ENCODE measurements at regions not wholly inside any gene's neighbourhood (a gene's known extent, or its start where the extent isn't known, plus 50 kb on each side); places are given as distances from the start of the nearest gene placed in this dataset.

- H3K4me3 Mint-ChIP-seq (ENCODE audit: unreplicated experiment) = no peak overlapping the region
- H3K27ac Mint-ChIP-seq (ENCODE audit: unreplicated experiment) = no peak overlapping the region
- H3K9me3 Mint-ChIP-seq (ENCODE audit: unreplicated experiment) = no peaks in the 10 kb centered on the region
- no peak for DNase-seq (ENCODE audit: low spot score)
- no peaks in the 10 kb centered on the region for H3K36me3 Mint-ChIP-seq (ENCODE audit: low read depth, unreplicated experiment)
- H3K4me1 Mint-ChIP-seq (ENCODE audit: unreplicated experiment) = no peaks in the 10 kb centered on the region
- H3K27me3 Mint-ChIP-seq (ENCODE audit: unreplicated experiment) = no peaks in the 10 kb centered on the region
- no peak for TF ChIP-seq CTCF (IDR thresholded peaks at IDR 0.05; ENCODE audit: unreplicated experiment)
Measured at GRCh38 chr9:73233359-73234007, 81.8 kb downstream of the ANXA1 start.

- no peak for DNase-seq (ENCODE audit: low spot score)
- Mint-ChIP-seq H3K36me3 (ENCODE audit: low read depth, unreplicated experiment) (no peaks in the 10 kb centered on the region), H3K4me1 (ENCODE audit: unreplicated experiment) (no peaks in the 10 kb centered on the region), H3K9me3 (ENCODE audit: unreplicated experiment) (no peaks in the 10 kb centered on the region), H3K27me3 (ENCODE audit: unreplicated experiment) (no peaks in the 10 kb centered on the region), H3K4me3 (ENCODE audit: unreplicated experiment) (no peak overlapping the region), H3K27ac (ENCODE audit: unreplicated experiment) (no peak overlapping the region)
- no peak for TF ChIP-seq CTCF (IDR thresholded peaks at IDR 0.05; ENCODE audit: unreplicated experiment)
Measured at GRCh38 chr9:73234008-73234360, 82.3 kb downstream of the ANXA1 start.

GRCh38 chr9:73237140-73237539 lies 85.5 kb downstream of the ANXA1 start:
- H3K4me3 Mint-ChIP-seq (ENCODE audit: unreplicated experiment) = no peak overlapping the region
- no peak for DNase-seq (ENCODE audit: low spot score)
- H3K9me3 Mint-ChIP-seq (ENCODE audit: unreplicated experiment) = no peaks in the 10 kb centered on the region
- no peaks in the 10 kb centered on the region for H3K27me3 Mint-ChIP-seq (ENCODE audit: unreplicated experiment)
- TF ChIP-seq CTCF (IDR thresholded peaks at IDR 0.05; ENCODE audit: unreplicated experiment) = no peak
- H3K36me3 Mint-ChIP-seq (ENCODE audit: low read depth, unreplicated experiment) = no peaks in the 10 kb centered on the region
- H3K27ac Mint-ChIP-seq (ENCODE audit: unreplicated experiment) = no peak overlapping the region
- no peaks in the 10 kb centered on the region for H3K4me1 Mint-ChIP-seq (ENCODE audit: unreplicated experiment)

GRCh38 chr9:73239570-73240265 lies 88.1 kb downstream of the ANXA1 start:
- Mint-ChIP-seq H3K4me3 (ENCODE audit: unreplicated experiment) (no peak overlapping the region), H3K4me1 (ENCODE audit: unreplicated experiment) (no peaks in the 10 kb centered on the region), H3K9me3 (ENCODE audit: unreplicated experiment) (no peaks in the 10 kb centered on the region), H3K27ac (ENCODE audit: unreplicated experiment) (no peak overlapping the region), H3K36me3 (ENCODE audit: low read depth, unreplicated experiment) (no peaks in the 10 kb centered on the region), H3K27me3 (ENCODE audit: unreplicated experiment) (no peaks in the 10 kb centered on the region)
- no peak for TF ChIP-seq CTCF (IDR thresholded peaks at IDR 0.05; ENCODE audit: unreplicated experiment)
- DNase-seq (ENCODE audit: low spot score) = no peak

GRCh38 chr9:73243078-73243477 lies 91.4 kb downstream of the ANXA1 start:
- no peaks in the 10 kb centered on the region for H3K9me3 Mint-ChIP-seq (ENCODE audit: unreplicated experiment)
- no peaks in the 10 kb centered on the region for H3K4me1 Mint-ChIP-seq (ENCODE audit: unreplicated experiment)
- no peak overlapping the region for H3K27ac Mint-ChIP-seq (ENCODE audit: unreplicated experiment)
- no peak overlapping the region for H3K4me3 Mint-ChIP-seq (ENCODE audit: unreplicated experiment)
- no peak for DNase-seq (ENCODE audit: low spot score)
- TF ChIP-seq CTCF (IDR thresholded peaks at IDR 0.05; ENCODE audit: unreplicated experiment) = no peak
- H3K36me3 Mint-ChIP-seq (ENCODE audit: low read depth, unreplicated experiment) = no peaks in the 10 kb centered on the region
- no peaks in the 10 kb centered on the region for H3K27me3 Mint-ChIP-seq (ENCODE audit: unreplicated experiment)
